ENCODE measurements at regions not wholly inside any gene's neighbourhood (a gene's known extent, or its start where the extent isn't known, plus 50 kb on each side); places are given as distances from the start of the nearest gene placed in this dataset.
A peak's percentile ranks its signal among the peaks of the same experiment; 100 is the strongest.
"Not testable (repeated sequence)": the region's sequence is repeated elsewhere in the genome, so short reads cannot be mapped to it uniquely, and the experiment has no call there.

- 90 to 91% methylated on average over 4 of the region's 4 CpGs for WGBS, 2 experiments
Observed at GRCh38 chr6:27124252-27124657, 123.2 kb upstream of the PRSS16 start.

GRCh38 chr6:27126046-27126814 is 121.3 kb upstream of the PRSS16 start:
- H3K4me3 ChIP-seq (ENCODE audit: insufficient read depth, low read depth, low read length) = no peak overlapping the region
- WGBS, 2 experiments = 95 to 98% methylated on average over 6 of the region's 6 CpGs
- H3K9me3 ChIP-seq (ENCODE audit: control insufficient read depth, low read length) = no peaks in the 10 kb centered on the region
- H3K36me3 ChIP-seq (ENCODE audit: control insufficient read depth, insufficient read depth, low read length) = no peaks in the 10 kb centered on the region
- H3K27ac ChIP-seq (ENCODE audit: insufficient read depth, low read depth, low read length, poor library complexity, severe bottlenecking) = no peak overlapping the region
- H3K4me1 ChIP-seq (ENCODE audit: control insufficient read depth, insufficient read depth, low read length) = peaks cover 4% of the 10 kb centered on the region
- H3K27me3 ChIP-seq (ENCODE audit: control insufficient read depth, insufficient read depth, low read length, poor library complexity, severe bottlenecking) = no peaks in the 10 kb centered on the region

More at GRCh38 chr6:27124252-27124657, 123.2 kb upstream of the PRSS16 start:
- Histone ChIP-seq H3K27ac (ENCODE audit: insufficient read depth, low read depth, low read length, poor library complexity, severe bottlenecking) (no peak overlapping the region), H3K4me3 (ENCODE audit: insufficient read depth, low read depth, low read length) (no peak overlapping the region), H3K27me3 (ENCODE audit: control insufficient read depth, insufficient read depth, low read length, poor library complexity, severe bottlenecking) (no peaks in the 10 kb centered on the region), H3K4me1 (ENCODE audit: control insufficient read depth, insufficient read depth, low read length) (peaks cover 4% of the 10 kb centered on the region), H3K36me3 (ENCODE audit: control insufficient read depth, insufficient read depth, low read length) (no peaks in the 10 kb centered on the region), H3K9me3 (ENCODE audit: control insufficient read depth, low read length) (no peaks in the 10 kb centered on the region)

GRCh38 chr6:27126815-27127537 is 120.5 kb upstream of the PRSS16 start:
- Histone ChIP-seq H3K27ac (ENCODE audit: insufficient read depth, low read depth, low read length, poor library complexity, severe bottlenecking) (no peak overlapping the region), H3K9me3 (ENCODE audit: control insufficient read depth, low read length) (no peaks in the 10 kb centered on the region), H3K36me3 (ENCODE audit: control insufficient read depth, insufficient read depth, low read length) (no peaks in the 10 kb centered on the region), H3K4me1 (ENCODE audit: control insufficient read depth, insufficient read depth, low read length) (peaks cover 4% of the 10 kb centered on the region), H3K27me3 (ENCODE audit: control insufficient read depth, insufficient read depth, low read length, poor library complexity, severe bottlenecking) (no peaks in the 10 kb centered on the region), H3K4me3 (ENCODE audit: insufficient read depth, low read depth, low read length) (peak overlapping the region; percentile 19)
- 20 to 23% methylated on average over 22 to 23 of the region's 23 CpGs for WGBS, 2 experiments

GRCh38 chr6:27127874-27128273 is 119.6 kb upstream of the PRSS16 start:
- H3K4me3 ChIP-seq (ENCODE audit: insufficient read depth, low read depth, low read length) = not testable (repeated sequence)
- 77 to 79% methylated on average over 4 of the region's 4 CpGs for WGBS, 2 experiments

GRCh38 chr6:27128311-27129094 is 119.0 kb upstream of the PRSS16 start:
- WGBS, 2 experiments = 85 to 93% methylated on average over 4 of the region's 4 CpGs
- Histone ChIP-seq H3K9me3 (ENCODE audit: control insufficient read depth, low read length) (no peaks in the 10 kb centered on the region), H3K4me3 (ENCODE audit: insufficient read depth, low read depth, low read length) (no peak overlapping the region), H3K36me3 (ENCODE audit: control insufficient read depth, insufficient read depth, low read length) (no peaks in the 10 kb centered on the region), H3K4me1 (ENCODE audit: control insufficient read depth, insufficient read depth, low read length) (peaks cover 4% of the 10 kb centered on the region), H3K27ac (ENCODE audit: insufficient read depth, low read depth, low read length, poor library complexity, severe bottlenecking) (no peak overlapping the region), H3K27me3 (ENCODE audit: control insufficient read depth, insufficient read depth, low read length, poor library complexity, severe bottlenecking) (no peaks in the 10 kb centered on the region)

More at GRCh38 chr6:27127874-27128273, 119.6 kb upstream of the PRSS16 start:
- H3K27me3 ChIP-seq (ENCODE audit: control insufficient read depth, insufficient read depth, low read length, poor library complexity, severe bottlenecking); H3K27ac ChIP-seq (ENCODE audit: insufficient read depth, low read depth, low read length, poor library complexity, severe bottlenecking); H3K9me3 ChIP-seq (ENCODE audit: control insufficient read depth, low read length); H3K4me1 ChIP-seq (ENCODE audit: control insufficient read depth, insufficient read depth, low read length); H3K36me3 ChIP-seq (ENCODE audit: control insufficient read depth, insufficient read depth, low read length): not testable (repeated sequence)

- no peaks in the 10 kb centered on the region for H3K27me3 ChIP-seq (ENCODE audit: control insufficient read depth, insufficient read depth, low read length, poor library complexity, severe bottlenecking)
- H3K4me1 ChIP-seq (ENCODE audit: control insufficient read depth, insufficient read depth, low read length) = peaks cover 4% of the 10 kb centered on the region
- no peaks in the 10 kb centered on the region for H3K9me3 ChIP-seq (ENCODE audit: control insufficient read depth, low read length)
- H3K27ac ChIP-seq (ENCODE audit: insufficient read depth, low read depth, low read length, poor library complexity, severe bottlenecking) = no peak overlapping the region
- H3K4me3 ChIP-seq (ENCODE audit: insufficient read depth, low read depth, low read length) = no peak overlapping the region
- no peaks in the 10 kb centered on the region for H3K36me3 ChIP-seq (ENCODE audit: control insufficient read depth, insufficient read depth, low read length)
- WGBS, 2 experiments = 88 to 96% methylated on average over 4 to 5 of the region's 5 CpGs
Observed at GRCh38 chr6:27129095-27129815, 118.2 kb upstream of the PRSS16 start.

GRCh38 chr6:27129917-27130316 is 117.6 kb upstream of the PRSS16 start:
- WGBS, 2 experiments = 72 to 76% methylated on average over 8 of the region's 8 CpGs
- Histone ChIP-seq H3K36me3 (ENCODE audit: control insufficient read depth, insufficient read depth, low read length) (no peaks in the 10 kb centered on the region), H3K4me3 (ENCODE audit: insufficient read depth, low read depth, low read length) (no peak overlapping the region), H3K4me1 (ENCODE audit: control insufficient read depth, insufficient read depth, low read length) (peaks cover 4% of the 10 kb centered on the region), H3K27me3 (ENCODE audit: control insufficient read depth, insufficient read depth, low read length, poor library complexity, severe bottlenecking) (no peaks in the 10 kb centered on the region), H3K9me3 (ENCODE audit: control insufficient read depth, low read length) (no peaks in the 10 kb centered on the region), H3K27ac (ENCODE audit: insufficient read depth, low read depth, low read length, poor library complexity, severe bottlenecking) (no peak overlapping the region)

- H3K9me3 ChIP-seq (ENCODE audit: control insufficient read depth, low read length) = no peaks in the 10 kb centered on the region
- no peaks in the 10 kb centered on the region for H3K27me3 ChIP-seq (ENCODE audit: control insufficient read depth, insufficient read depth, low read length, poor library complexity, severe bottlenecking)
- peaks cover 4% of the 10 kb centered on the region for H3K4me1 ChIP-seq (ENCODE audit: control insufficient read depth, insufficient read depth, low read length)
- H3K36me3 ChIP-seq (ENCODE audit: control insufficient read depth, insufficient read depth, low read length) = no peaks in the 10 kb centered on the region
- H3K4me3 ChIP-seq (ENCODE audit: insufficient read depth, low read depth, low read length) = peak overlapping the region; percentile 89
- H3K27ac ChIP-seq (ENCODE audit: insufficient read depth, low read depth, low read length, poor library complexity, severe bottlenecking) = peak overlapping the region; percentile 90
- 51 to 59% methylated on average over 3 to 4 of the region's 7 CpGs for WGBS, 2 experiments
Observed at GRCh38 chr6:27130668-27131428, 116.7 kb upstream of the PRSS16 start.

- peak overlapping the region; percentile 90 for H3K27ac ChIP-seq (ENCODE audit: insufficient read depth, low read depth, low read length, poor library complexity, severe bottlenecking)
- WGBS, 2 experiments = 0 to 1% methylated on average over 14 of the region's 14 CpGs
- H3K9me3 ChIP-seq (ENCODE audit: control insufficient read depth, low read length); H3K27me3 ChIP-seq (ENCODE audit: control insufficient read depth, insufficient read depth, low read length, poor library complexity, severe bottlenecking); H3K36me3 ChIP-seq (ENCODE audit: control insufficient read depth, insufficient read depth, low read length); H3K4me1 ChIP-seq (ENCODE audit: control insufficient read depth, insufficient read depth, low read length): not testable (repeated sequence)
- peak overlapping the region; percentile 89 for H3K4me3 ChIP-seq (ENCODE audit: insufficient read depth, low read depth, low read length)
Observed at GRCh38 chr6:27132282-27132531, 115.3 kb upstream of the PRSS16 start.
